ENCODE measurements at regions not wholly inside any gene's neighbourhood (a gene's known extent, or its start where the extent isn't known, plus 50 kb on each side); places are given as distances from the start of the nearest gene placed in this dataset.

DNA sequence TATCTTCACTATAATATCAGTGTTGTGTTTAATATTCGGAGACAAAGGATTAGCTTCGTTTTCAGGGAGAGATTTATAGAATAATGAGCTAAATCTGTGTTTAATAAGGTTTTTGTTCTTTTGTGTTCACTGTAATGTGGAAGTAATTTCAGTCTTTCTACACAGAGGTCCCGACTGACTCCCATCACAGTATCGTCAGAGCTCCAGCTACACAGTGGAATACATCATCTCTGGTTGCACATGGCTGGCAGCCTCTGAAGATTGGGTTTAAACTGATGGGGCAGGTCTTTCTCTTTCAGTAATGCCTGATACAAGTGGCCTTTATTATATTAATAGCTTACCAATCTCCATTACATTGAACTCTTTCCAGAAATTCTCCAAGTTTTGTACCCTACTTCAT, 736.7 kb upstream of the RIOK2 start:
- ChIA-PET CTCF (no interaction called here), POLR2A (no interaction called here)
- no peak for ATAC-seq (ENCODE audit: low read depth)
- H3K27me3 Mint-ChIP-seq: no peaks in the 10 kb centered on the region
- H3K4me1 Mint-ChIP-seq: no peaks in the 10 kb centered on the region
- no peak overlapping the region for H3K4me3 Mint-ChIP-seq
- no peaks in the 10 kb centered on the region for H3K36me3 Mint-ChIP-seq (ENCODE audit: low read depth)
- H3K9me3 Mint-ChIP-seq: no peaks in the 10 kb centered on the region
- H3K27ac Mint-ChIP-seq: no peak overlapping the region
- TF ChIP-seq, protein P1, sequence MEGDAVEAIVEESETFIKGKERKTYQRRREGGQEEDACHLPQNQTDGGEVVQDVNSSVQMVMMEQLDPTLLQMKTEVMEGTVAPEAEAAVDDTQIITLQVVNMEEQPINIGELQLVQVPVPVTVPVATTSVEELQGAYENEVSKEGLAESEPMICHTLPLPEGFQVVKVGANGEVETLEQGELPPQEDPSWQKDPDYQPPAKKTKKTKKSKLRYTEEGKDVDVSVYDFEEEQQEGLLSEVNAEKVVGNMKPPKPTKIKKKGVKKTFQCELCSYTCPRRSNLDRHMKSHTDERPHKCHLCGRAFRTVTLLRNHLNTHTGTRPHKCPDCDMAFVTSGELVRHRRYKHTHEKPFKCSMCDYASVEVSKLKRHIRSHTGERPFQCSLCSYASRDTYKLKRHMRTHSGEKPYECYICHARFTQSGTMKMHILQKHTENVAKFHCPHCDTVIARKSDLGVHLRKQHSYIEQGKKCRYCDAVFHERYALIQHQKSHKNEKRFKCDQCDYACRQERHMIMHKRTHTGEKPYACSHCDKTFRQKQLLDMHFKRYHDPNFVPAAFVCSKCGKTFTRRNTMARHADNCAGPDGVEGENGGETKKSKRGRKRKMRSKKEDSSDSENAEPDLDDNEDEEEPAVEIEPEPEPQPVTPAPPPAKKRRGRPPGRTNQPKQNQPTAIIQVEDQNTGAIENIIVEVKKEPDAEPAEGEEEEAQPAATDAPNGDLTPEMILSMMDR (IDR thresholded peaks at IDR 0.05): no peak
- DNase-seq: no peak
- intact Hi-C loops (cut with micrococcal nuclease): no loop called here

DNA sequence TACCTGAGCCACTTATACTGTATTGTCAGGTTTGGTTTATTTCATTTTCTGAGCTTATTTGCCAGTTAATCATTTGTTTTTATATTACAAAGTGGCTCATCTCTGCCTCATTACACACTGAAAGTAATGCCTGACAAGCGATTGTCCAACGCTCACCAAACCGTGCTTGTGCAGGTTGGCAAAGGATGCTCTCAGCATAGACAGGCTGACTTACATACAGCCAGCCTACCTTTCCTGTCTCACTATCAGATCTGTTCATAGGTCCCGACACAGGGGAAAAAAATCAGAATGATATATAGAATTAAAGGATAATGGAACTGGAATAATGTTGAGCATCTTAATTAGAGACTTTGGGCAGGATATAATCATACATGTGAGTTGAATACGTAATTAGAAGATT, 739.7 kb upstream of the RIOK2 start:
- DNase-seq (no peak), ATAC-seq (ENCODE audit: low read depth) (no peak)
- TF ChIP-seq, protein P1 (IDR thresholded peaks at IDR 0.05): no peak
- intact Hi-C loops (cut with micrococcal nuclease): no loop called here
- POLR2A ChIA-PET: no interaction called here
- Mint-ChIP-seq H3K4me1 (no peaks in the 10 kb centered on the region), H3K36me3 (ENCODE audit: low read depth) (no peaks in the 10 kb centered on the region), H3K9me3 (no peaks in the 10 kb centered on the region), H3K27ac (no peak overlapping the region), H3K4me3 (no peak overlapping the region), H3K27me3 (no peaks in the 10 kb centered on the region)
- CTCF ChIA-PET: no interaction called here

DNA sequence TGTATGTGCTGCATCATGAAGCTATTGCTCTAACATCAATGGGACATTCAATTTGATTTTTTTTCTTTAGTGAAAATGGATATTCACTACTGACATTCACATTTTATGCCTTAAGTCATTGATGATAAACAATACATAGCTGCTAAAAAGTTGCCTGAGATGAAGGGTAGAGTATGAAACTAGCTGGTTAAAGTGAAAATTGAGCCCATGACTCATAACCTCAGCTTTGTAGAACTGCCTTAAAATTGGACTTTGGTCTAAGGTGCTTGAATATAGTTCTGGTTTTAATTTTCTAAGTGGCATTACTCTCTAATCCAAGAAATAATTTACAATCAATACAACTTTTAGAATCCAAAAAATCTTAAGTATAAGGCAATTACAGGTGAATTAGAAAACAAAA, 740.4 kb upstream of the RIOK2 start:
- Mint-ChIP-seq H3K9me3 (no peaks in the 10 kb centered on the region), H3K27me3 (no peaks in the 10 kb centered on the region), H3K4me1 (no peaks in the 10 kb centered on the region), H3K27ac (no peak overlapping the region), H3K4me3 (no peak overlapping the region), H3K36me3 (ENCODE audit: low read depth) (no peaks in the 10 kb centered on the region)
- no peak for DNase-seq
- intact Hi-C loops (cut with micrococcal nuclease): no loop called here
- no peak for ATAC-seq (ENCODE audit: low read depth)
- ChIA-PET CTCF (no interaction called here), POLR2A (no interaction called here)
- TF ChIP-seq, protein P1 (IDR thresholded peaks at IDR 0.05): no peak

- no peak overlapping the region for H3K4me3 Mint-ChIP-seq
- ChIA-PET CTCF (no interaction called here), POLR2A (no interaction called here)
- TF ChIP-seq, protein P1 (IDR thresholded peaks at IDR 0.05): no peak
- intact Hi-C loops (cut with micrococcal nuclease): no loop called here
- no peak for ATAC-seq (ENCODE audit: low read depth)
- H3K9me3 Mint-ChIP-seq: no peaks in the 10 kb centered on the region
- H3K27me3 Mint-ChIP-seq: no peaks in the 10 kb centered on the region
- no peak for DNase-seq
- no peak overlapping the region for H3K27ac Mint-ChIP-seq
- no peaks in the 10 kb centered on the region for H3K36me3 Mint-ChIP-seq (ENCODE audit: low read depth)
- H3K4me1 Mint-ChIP-seq: no peaks in the 10 kb centered on the region
Observed at GRCh38 chr5:97923997-97924396, 741.0 kb upstream of the RIOK2 start.

DNA sequence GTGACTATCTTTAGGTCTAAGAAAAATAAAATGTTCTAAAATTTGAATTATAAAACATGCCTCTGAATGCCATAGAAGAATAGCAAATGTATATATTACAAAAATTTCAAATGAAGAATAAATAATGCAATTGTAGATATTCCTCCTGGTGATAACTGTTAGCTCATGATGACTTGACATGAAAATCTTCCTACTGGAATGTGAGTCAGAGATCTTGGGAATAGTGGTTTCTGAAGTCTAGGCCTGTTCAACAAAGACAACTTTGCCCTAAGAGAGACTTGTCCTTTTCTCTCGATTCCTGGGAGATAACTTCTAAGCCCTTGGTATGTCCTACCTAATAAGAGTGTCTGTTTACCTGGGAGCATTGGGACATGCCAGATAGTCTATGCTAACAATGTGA, 746.3 kb upstream of the RIOK2 start:
- CTCF ChIA-PET: no interaction called here
- POLR2A ChIA-PET: no interaction called here

More for the DNA sequence above, 746.3 kb upstream of the RIOK2 start:
- DNase-seq (no peak), ATAC-seq (ENCODE audit: low read depth) (no peak)
- Mint-ChIP-seq H3K27ac (no peak overlapping the region), H3K9me3 (no peaks in the 10 kb centered on the region), H3K36me3 (ENCODE audit: low read depth) (no peaks in the 10 kb centered on the region), H3K27me3 (no peaks in the 10 kb centered on the region), H3K4me1 (no peaks in the 10 kb centered on the region), H3K4me3 (no peak overlapping the region)
- TF ChIP-seq, protein P1 (IDR thresholded peaks at IDR 0.05): no peak
- intact Hi-C loops (cut with micrococcal nuclease): no loop called here

Data from activated B cell treated with CpG ODN at 0.5 μM for 24 hours (primary cell).